Stimulated activated naive CD4-positive, alpha-beta T cell (primary cell): ENCODE measurements at regions not wholly inside any gene's neighbourhood (a gene's known extent, or its start where the extent isn't known, plus 50 kb on each side); places are given as distances from the start of the nearest gene placed in this dataset.

Source experiments
- DNase-seq, 6 experiments: peaks; one replicate each; lab custom pipeline; 2025; lab: John Stamatoyannopoulos, UW

DNA sequence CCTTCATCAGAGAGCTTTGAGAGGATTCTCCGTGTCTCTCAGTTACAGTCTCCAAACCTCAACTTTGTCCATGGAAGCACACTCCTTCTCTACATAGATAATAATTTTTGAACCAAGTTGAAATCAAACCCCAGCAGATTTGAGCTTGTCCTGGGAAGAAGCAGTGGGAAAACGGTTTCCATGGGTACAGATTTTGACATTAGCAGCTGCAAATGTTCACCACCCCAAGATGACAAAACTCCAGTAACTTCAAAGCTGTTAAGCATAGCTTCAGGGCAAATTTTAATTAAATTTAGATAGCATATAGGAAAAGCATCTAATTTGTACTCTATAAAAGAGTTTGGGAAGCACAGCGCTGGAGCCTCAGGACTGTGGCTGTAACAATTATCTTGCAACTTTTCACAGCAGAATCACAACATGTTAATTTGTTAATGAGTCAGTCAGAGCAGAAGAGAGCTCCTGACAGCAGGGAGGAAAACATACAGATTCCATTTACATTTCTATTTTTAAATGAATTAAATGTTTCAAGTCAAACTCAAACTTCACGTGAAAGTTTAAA, 240.7 kb downstream of the BMP7 start:
- no peak for DNase-seq

- DNase-seq: no peak
Observed at GRCh38 chr20:57027777-57028176, 238.7 kb downstream of the BMP7 start.

DNA sequence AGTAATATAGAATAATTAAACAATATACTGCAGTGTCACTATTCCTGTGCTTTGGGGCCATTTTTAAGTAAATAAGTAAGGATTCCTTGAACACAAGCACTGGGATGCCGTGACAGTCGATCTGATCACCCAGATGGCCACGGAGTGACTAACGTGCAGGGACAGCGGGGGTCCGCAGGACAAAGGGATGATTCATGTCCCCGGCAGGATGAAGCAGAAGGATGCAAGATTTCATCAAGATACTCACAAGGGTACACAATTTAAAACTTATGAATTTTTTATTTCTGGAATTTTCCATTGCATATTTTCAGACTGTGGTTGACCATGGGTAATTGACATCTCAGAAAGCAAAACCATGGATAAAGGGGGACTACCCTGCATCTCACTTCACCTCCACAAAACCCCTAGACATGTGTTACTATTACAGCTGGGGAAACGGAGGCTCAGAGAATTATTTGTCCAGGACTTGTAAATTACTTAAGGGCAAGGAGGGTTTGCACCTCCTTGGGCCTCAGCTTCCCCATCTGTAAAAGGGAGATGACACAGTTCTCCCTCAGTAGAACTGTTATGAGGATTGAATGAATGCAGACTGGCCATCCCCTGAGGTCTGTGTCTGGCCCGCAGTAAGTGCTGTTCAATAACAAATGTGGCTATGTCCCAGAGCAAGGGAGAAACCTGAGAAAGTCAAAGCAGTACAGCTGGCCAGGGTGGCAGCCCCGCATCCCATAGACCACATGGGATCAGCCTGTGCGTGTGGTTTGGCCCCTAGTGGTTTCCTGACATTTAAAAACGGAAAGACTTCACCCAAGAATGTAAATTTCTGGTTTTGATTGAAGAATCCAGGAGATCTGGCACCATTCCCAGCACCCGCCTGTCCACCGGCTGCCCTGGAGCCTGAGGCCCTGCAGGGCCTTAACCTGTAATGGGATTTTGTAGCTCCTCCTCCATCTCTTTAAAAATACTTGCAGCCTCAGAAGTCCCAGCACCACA, 235.5 kb downstream of the BMP7 start:
- DNase-seq: no peak

GRCh38 chr20:57031867-57032355, 234.5 kb downstream of the BMP7 start:
- no peak for DNase-seq

DNA sequence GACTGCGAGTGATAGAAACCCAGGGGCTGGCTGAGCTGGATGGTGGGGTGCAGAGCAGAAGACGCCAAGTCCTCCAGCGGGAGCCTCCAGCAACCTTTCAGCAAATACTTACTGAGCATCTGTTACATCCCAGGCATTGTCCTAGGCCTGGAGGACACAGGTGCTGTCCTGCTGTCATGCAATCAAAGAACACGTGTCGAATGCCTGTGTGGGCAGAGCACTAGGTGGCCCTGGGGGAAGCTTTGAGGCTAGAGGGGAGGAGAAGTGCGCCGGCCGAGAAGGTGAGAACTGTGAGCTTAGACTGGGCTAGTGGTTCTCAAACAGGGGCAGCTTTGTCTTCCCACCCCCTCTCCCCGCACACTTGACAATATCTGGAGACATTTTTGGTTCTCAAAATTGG, 233.6 kb downstream of the BMP7 start:
- no peak for DNase-seq

DNA sequence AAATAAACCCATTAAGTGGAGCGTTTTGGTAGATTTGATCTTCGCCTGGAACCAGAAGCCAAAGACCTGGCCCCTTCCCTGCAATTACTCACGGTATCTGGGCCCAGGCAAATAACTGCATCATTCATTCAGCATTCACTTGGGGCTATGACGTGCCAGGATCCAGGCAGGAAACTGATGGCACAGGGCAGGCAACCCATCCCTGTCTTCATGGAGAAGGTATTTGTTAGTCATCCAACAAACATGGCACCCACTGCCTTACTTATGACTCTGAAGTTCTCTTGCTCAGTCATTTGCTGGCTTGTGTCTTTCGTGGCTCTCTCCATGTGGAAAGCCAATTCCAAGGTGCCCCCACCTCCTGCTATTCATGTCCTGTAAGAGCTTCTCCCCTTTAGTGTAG, 232.4 kb downstream of the BMP7 start:
- DNase-seq: no peak

- DNase-seq: no peak
Observed at GRCh38 chr20:57037689-57038088, 228.8 kb downstream of the BMP7 start.

- no peak for DNase-seq
Observed at GRCh38 chr20:57038608-57039440, 227.6 kb downstream of the BMP7 start.

GRCh38 chr20:57040466-57040865, 226.0 kb downstream of the BMP7 start:
- no peak for DNase-seq

DNA sequence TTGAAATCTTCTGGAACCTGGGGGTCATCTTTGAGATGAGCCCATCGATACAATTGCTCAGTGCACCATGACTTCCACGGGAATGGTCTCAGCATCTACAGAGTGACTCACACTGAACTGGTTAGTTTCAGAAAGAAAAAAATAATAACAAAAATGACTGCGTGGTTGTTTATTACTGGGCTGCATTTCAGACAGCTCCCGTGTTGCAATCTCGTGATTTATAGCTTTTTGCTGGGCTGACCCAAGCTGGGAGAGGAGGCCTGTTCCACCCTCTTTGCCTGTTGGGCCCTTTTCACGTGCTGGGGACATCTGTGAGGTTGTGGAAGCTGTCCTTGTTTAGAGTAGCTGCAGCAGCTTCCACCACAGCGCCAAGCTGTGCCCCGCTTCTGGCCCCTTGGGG, 225.5 kb downstream of the BMP7 start:
- DNase-seq: no peak

- DNase-seq: no peak
Observed at GRCh38 chr20:57043091-57043490, 223.3 kb downstream of the BMP7 start.

- DNase-seq: no peak
Observed at GRCh38 chr20:57043669-57044268, 222.7 kb downstream of the BMP7 start.

DNA sequence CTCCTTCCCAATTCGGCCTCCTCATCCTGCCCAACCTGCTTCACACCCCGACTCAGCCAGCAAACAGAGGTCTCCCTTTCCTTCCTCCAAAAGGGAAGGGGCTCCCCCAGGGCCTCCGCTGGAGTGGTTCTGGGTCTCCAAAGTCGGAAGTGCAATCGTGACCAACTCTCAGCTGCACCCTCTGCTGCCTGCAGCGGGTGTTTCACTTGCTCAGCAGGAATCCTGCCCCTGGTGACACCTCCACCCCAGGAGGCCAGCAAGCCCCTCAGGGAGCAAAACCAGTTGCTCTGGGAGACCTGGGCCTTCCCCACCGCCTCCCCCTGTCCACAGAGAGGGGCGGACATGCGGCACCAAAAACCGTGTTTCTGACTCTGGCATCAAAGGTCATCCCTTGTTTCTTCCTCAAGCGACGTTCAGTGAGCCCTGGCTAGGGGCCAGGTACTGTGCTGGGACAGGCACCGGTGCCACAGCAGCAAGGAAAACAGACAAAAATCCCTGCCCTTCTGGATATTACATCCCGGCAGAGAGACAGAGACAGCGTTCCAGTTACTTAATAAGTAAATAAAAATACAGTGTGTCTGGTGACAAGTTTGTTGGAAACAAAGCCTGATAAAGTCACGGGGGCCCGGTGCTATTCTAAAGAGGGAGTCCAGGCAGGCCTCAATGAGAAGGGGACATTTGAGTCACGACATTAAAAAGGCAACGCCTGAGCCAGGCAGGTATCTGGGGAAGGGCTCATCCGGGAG, 219.0 kb downstream of the BMP7 start:
- no peak for DNase-seq

- no peak for DNase-seq
Observed at GRCh38 chr20:57048027-57048869, 218.2 kb downstream of the BMP7 start.

DNA sequence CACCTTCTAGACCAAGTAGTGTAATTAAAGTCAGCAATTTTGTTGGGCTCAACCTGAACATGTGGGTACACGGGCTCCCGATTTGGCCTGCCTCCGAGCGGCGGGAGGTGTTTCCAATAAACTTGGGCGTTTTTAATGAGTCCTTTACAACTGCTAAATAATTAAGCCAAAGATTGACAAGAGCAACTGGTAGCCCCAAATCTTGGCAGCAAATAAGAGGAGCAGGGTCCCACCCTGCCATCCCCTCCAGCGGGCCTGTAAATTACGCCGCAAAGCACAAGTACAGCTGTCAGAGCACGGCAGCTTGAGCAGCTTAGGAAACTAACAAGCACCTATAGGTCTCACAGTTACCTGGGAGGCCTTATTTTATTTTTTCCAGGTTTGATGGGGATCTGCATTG, 217.1 kb downstream of the BMP7 start:
- DNase-seq: no peak

DNA sequence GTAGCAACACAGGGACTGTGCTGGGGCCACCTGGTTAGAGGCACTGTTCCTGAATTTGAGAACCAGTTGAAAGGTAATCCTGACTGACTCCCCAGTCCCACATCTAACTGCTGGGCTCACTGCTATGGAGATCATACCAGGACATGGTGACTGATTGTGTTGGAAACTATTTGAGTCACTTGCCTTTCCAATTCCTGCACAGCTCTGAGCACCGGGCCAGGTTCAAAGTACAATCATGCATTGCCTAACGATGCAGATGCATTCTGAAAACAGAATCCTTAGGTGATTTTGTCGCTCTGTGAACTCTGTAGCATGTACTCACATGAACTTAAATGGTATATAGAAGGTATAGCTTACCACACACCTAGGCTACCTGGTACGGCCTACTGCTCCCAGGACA, 215.3 kb downstream of the BMP7 start:
- DNase-seq: no peak

- DNase-seq: no peak
Observed at GRCh38 chr20:57053067-57053466, 213.4 kb downstream of the BMP7 start.

GRCh38 chr20:57053793-57054552, 212.5 kb downstream of the BMP7 start:
- DNase-seq: no peak

DNA sequence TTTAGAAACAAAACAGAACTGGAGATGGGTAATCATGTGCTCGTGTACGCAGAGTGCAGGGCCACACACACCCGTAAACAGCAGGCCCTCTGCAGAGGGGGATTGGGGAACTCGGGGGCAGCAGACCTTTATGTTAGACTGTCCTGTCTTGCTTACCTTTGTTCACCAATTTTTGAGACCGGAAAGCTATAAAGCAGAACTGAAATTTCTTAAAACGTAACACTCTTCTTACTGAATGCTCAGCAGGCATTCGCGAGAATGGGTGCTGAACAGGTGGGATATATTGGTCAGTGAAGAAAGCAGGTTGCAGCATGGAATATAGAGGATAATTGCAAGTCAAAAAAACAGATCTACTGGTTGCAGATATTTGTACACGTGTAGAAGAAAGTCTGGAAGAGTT, 211.1 kb downstream of the BMP7 start:
- DNase-seq: no peak

DNA sequence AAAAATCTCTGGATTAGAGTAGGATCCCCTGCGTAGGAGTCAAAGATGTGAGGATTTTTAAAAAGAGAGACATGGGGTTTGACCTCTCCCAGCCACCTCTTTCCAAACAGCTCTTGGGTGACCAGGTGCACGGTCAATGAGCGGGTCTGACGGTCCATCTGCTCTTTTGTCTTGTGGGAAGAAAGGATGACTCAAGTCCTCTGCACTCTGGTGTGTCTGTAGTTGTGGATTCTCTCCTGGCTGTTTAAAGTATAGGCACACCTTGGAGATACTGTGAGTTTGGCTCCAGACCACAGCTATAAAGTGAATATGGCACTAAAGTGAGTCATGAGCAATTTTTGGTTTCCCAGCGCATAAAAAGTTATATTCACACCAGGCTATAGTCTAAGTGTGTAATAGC, 209.8 kb downstream of the BMP7 start:
- no peak for DNase-seq
